CD4-positive, alpha-beta T cell (primary cell): ENCODE measurements at regions not wholly inside any gene's neighbourhood (a gene's known extent, or its start where the extent isn't known, plus 50 kb on each side); places are given as distances from the start of the nearest gene placed in this dataset.

Experiments used
- ATAC-seq: fragments of 200-7000 bp; cut with Tn5 transposase; one replicate; pipeline ENCODE4 v1.10.0; 2022; ENCODE audit warnings: mild to moderate bottlenecking; ENCODE audit not compliant: poor library complexity
- CTCF ChIA-PET: fragments of 350-600 bp; sonication (Branson Sonifier 250); formaldehyde crosslinking; loops from one replicate; lab custom pipeline; 2021; ENCODE audit warnings: antibody characterized with exemption, inconsistent platforms; lab: Charles Lee
- POLR2A ChIA-PET: fragments of 350-600 bp; sonication (Branson Sonifier 250); formaldehyde crosslinking; loops from one replicate; lab custom pipeline; 2021; ENCODE audit warnings: antibody characterized with exemption, inconsistent platforms; lab: Charles Lee
- DNase-seq, 14 experiments: peaks; one replicate each; pipeline ENCODE4 v3.0.0-alpha.2; 2013 to 2020; ENCODE audit warnings: mixed read lengths in 2 of 14
- H3K27ac ChIP-seq, 2 donors: one replicate each; pipeline versions ENCODE4 v1.5.1 to v1.7.0; 2013; ENCODE audit warnings: low read length in 2 of 2, low read depth in 1 of 2, mild to moderate bottlenecking in 1 of 2
- H3K27me3 ChIP-seq, 2 experiments: 1 replicate in 1 of 2; 2 replicates in 1 of 2; pipeline versions ENCODE4 v1.6.1 to v1.7.0; 2013; ENCODE audit warnings: low read length in 2 of 2, control low read depth in 1 of 2, mild to moderate bottlenecking in 1 of 2, moderate library complexity in 1 of 2; ENCODE audit not compliant: insufficient read depth in 2 of 2, control insufficient read depth in 1 of 2
- H3K36me3 ChIP-seq: one replicate; pipeline ENCODE4 v1.6.1; 2013; ENCODE audit warnings: low read length, control low read depth; ENCODE audit not compliant: insufficient read depth
- H3K4me1 ChIP-seq: one replicate; pipeline ENCODE4 v1.6.1; 2013; ENCODE audit warnings: low read length, control low read depth; ENCODE audit not compliant: insufficient read depth
- H3K4me3 ChIP-seq: one replicate; pipeline ENCODE4 v1.5.1; 2013; ENCODE audit warnings: mild to moderate bottlenecking, low read length, moderate library complexity
- H3K9me3 ChIP-seq, 2 experiments: 1 replicate in 1 of 2; 2 replicates in 1 of 2; pipeline versions ENCODE4 v1.6.1 to v1.7.0; 2013; ENCODE audit warnings: low read length in 2 of 2, mild to moderate bottlenecking in 2 of 2, control low read depth in 1 of 2, moderate library complexity in 1 of 2; ENCODE audit not compliant: control insufficient read depth in 1 of 2, insufficient read depth in 1 of 2
- H3K27ac Mint-ChIP-seq: one replicate; pipeline ENCODE4 v1.8.0; 2020; ENCODE audit warnings: mixed read lengths
- H3K27me3 Mint-ChIP-seq: one replicate; pipeline ENCODE4 v1.8.0; 2021; ENCODE audit warnings: mixed read lengths
- H3K36me3 Mint-ChIP-seq: one replicate; pipeline ENCODE4 v1.8.0; 2021; ENCODE audit warnings: low read depth, mixed read lengths
- H3K4me1 Mint-ChIP-seq: one replicate; pipeline ENCODE4 v1.8.0; 2021; ENCODE audit warnings: low read depth, mixed read lengths
- H3K4me3 Mint-ChIP-seq: one replicate; pipeline ENCODE4 v1.8.0; 2020; ENCODE audit warnings: mild to moderate bottlenecking, mixed read lengths
- H3K9me3 Mint-ChIP-seq: one replicate; pipeline ENCODE4 v1.8.0; 2020; ENCODE audit warnings: mixed read lengths
- CTCF ChIP-seq: fragments of 200-600 bp; IDR thresholded peaks from one replicate; pipeline ENCODE4 v1.8.0; 2022; ENCODE audit warnings: antibody characterized with exemption, mild to moderate bottlenecking
- intact Hi-C, 2 experiments: fragments of 100-400 bp; cut with DNase I in 1 of 2; cut with micrococcal nuclease in 1 of 2; formaldehyde crosslinking; loops; one replicate each; pipeline versions ENCODE4 v1.15.1 to v1.9.0; 2023 to 2025; cut with DNase I, micrococcal nuclease

DNA sequence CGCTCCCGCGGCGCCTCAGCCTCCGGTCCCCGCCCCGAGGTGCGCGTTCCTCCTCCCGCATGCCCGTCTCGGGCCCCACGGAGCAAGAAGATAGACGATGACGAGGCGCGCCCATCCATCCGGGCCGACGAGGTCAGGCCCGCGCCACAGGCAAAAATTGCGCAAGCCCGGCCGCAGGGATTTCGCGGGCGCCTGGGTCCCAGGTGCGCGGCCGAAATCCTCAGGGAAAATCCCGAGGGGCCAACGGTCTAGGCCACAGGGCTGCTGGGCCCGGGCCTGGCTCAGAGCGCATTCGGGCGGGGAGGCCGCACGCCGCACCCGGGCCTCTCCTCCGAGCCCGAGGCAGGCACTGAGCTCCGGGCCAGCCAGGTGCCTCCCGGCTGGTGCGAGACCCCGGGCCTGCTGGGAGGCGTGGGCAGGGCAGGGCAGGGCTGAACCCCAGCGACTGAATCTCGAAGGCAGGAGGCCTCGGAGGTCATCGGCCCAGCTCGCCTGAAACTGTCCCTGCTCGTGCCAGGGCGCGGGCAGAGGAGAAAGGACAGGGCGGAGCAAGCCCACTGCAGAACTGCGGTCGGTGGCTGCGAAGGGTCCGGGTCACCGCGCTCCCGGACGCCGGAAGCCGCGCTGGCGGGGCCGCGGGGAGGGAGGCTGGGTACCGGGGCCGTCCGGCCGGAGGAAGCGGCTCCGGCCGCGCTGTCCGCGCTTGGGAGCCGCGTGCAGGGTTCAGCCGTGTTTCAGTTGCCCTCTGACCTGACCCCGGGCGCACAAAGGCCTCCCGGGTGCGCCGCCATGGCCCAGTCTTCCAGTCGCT lies 66.8 kb downstream of the FOXD1 start:
- ATAC-seq, result no peak

DNA sequence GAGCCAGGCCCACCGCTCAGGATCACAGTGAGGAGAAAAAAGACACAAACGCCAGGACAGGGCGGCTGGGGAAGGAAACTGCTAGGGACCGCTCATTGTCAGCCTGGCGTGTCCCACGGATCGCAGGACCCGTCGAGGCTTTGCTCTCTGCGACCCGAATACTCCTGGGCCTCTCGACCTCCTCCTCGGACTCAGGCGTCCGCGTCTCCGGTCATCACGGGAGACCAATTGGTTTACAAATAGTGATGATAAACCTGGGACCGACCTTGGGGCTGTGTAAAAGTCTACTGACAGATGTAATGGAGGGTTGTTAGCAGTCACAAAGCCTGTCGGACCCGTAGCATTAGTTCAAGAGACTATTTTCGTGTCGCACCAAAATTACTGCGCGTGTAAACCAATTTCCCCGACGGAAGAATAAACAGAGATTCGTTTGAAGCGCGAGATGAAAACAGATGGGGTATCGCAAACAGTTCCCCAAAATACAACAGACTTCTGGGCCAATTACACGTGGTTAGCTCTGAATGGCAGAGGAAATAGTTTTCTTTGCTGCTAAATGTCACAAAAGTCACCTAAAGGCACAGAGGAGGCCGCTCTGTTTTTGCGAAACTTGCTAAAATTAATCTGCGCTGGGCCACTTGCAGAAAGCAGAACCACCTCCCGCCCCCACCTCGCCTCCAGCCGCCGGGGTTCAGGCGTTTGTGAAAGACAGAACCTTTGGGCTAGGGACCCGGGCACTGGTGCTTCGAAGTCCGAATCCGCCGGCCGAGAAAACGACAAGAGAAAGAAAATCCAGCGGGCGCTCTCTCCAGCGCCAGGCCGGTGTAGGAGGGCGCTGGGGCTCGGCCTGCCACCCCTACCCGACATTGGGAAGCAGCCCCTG lies 67.6 kb downstream of the FOXD1 start:
- H3K9me3 ChIP-seq, result peaks cover 15 to 29% of the 10 kb centered on the region in 2 experiments
- Mint-ChIP-seq H3K36me3 (no peaks in the 10 kb centered on the region), H3K4me3 (peak overlapping the region; percentile 66), H3K9me3 (peaks cover 9% of the 10 kb centered on the region), H3K27me3 (peaks cover 75% of the 10 kb centered on the region), H3K4me1 (peaks cover 30% of the 10 kb centered on the region), H3K27ac (no peak overlapping the region)
- CTCF ChIA-PET, result no interaction called here
- H3K27me3 ChIP-seq, result peaks cover 66 to 71% of the 10 kb centered on the region in 2 experiments
- H3K4me3 ChIP-seq, result no peak overlapping the region
- no peak overlapping the region for H3K27ac ChIP-seq
- H3K4me1 ChIP-seq, result peaks cover 30% of the 10 kb centered on the region
- no peaks in the 10 kb centered on the region for H3K36me3 ChIP-seq
- no peak for TF ChIP-seq CTCF
- POLR2A ChIA-PET, result no interaction called here
- DNase-seq (peak in 2 of 14 experiments; percentile 7), ATAC-seq (no peak)
- intact Hi-C loops, result loop anchor here in 1 of 2 experiments (5.0 to 10.0 kb wide), 2 partner anchors 61 to 426 kb away; partner anchors contain the start of gene FCHO2

More for the DNA sequence above, 66.8 kb downstream of the FOXD1 start:
- peak in 3 of 14 experiments; percentile 9 to 22 (median 21) for DNase-seq
- Histone ChIP-seq H3K27ac (no peak overlapping the region), H3K36me3 (no peaks in the 10 kb centered on the region), H3K9me3 (peaks cover 15 to 29% of the 10 kb centered on the region in 2 experiments), H3K27me3 (peaks cover 64 to 65% of the 10 kb centered on the region in 2 experiments), H3K4me1 (peaks cover 36% of the 10 kb centered on the region), H3K4me3 (no peak overlapping the region)
- peaks cover 9% of the 10 kb centered on the region for H3K9me3 Mint-ChIP-seq
- POLR2A ChIA-PET, result no interaction called here
- no peak overlapping the region for H3K4me3 Mint-ChIP-seq
- H3K27me3 Mint-ChIP-seq, result peaks cover 66% of the 10 kb centered on the region
- intact Hi-C loops, result loop anchor here in 1 of 2 experiments (5.0 to 10.0 kb wide), 2 partner anchors 61 to 427 kb away; partner anchors contain the start of gene FCHO2
- H3K4me1 Mint-ChIP-seq, result peaks cover 38% of the 10 kb centered on the region
- CTCF ChIA-PET, result no interaction called here
- H3K27ac Mint-ChIP-seq, result no peak overlapping the region
- no peaks in the 10 kb centered on the region for H3K36me3 Mint-ChIP-seq
- no peak for TF ChIP-seq CTCF

- POLR2A ChIA-PET, result no interaction called here
- H3K4me3 ChIP-seq, result no peak overlapping the region
- CTCF ChIA-PET, result no interaction called here
- no peaks in the 10 kb centered on the region for H3K36me3 ChIP-seq
- no peak for ATAC-seq
- intact Hi-C loops, result loop anchor here in 1 of 2 experiments (5.0 to 10.0 kb wide), 2 partner anchors 62 to 425 kb away; partner anchors contain the start of gene FCHO2
- Mint-ChIP-seq H3K36me3 (no peaks in the 10 kb centered on the region), H3K9me3 (peaks cover 6% of the 10 kb centered on the region), H3K27ac (no peak overlapping the region), H3K4me1 (peaks cover 26% of the 10 kb centered on the region), H3K27me3 (peaks cover 81% of the 10 kb centered on the region), H3K4me3 (no peak overlapping the region)
- peaks cover 30% of the 10 kb centered on the region for H3K4me1 ChIP-seq
- H3K27me3 ChIP-seq, result peaks cover 66 to 71% of the 10 kb centered on the region in 2 experiments
- H3K9me3 ChIP-seq, result peaks cover 13 to 29% of the 10 kb centered on the region in 2 experiments
- peak in 1 of 14 experiments; percentile 15 for DNase-seq
- no peak for TF ChIP-seq CTCF
- no peak overlapping the region for H3K27ac ChIP-seq
Measured at GRCh38 chr5:73380041-73380440, 68.5 kb downstream of the FOXD1 start.
